Head of caudate nucleus (tissue), 42 donors: ENCODE measurements at regions not wholly inside any gene's neighbourhood (a gene's known extent, or its start where the extent isn't known, plus 50 kb on each side); places are given as distances from the start of the nearest gene placed in this dataset.
A peak's percentile ranks its signal among the peaks of the same experiment; 100 is the strongest.

Source experiments
- DNase-seq, 42 donors: peaks; one replicate each; pipeline versions ENCODE4 v3.0.0 to v3.0.0-alpha.2; 2020 to 2021; ENCODE audit warnings: mixed read lengths in 7 of 42
- intact Hi-C: fragments of 100-400 bp; cut with DNase I; formaldehyde crosslinking; loops from one replicate; pipeline ENCODE4 v1.15.0; 2022

GRCh38 chr11:32005786-32006416 lies 85.0 kb upstream of the RCN1 start:
- DNase-seq = no peak

GRCh38 chr11:32003335-32003734 lies 87.5 kb upstream of the RCN1 start:
- DNase-seq = peak in 1 of 42 donors; percentile 4
- intact Hi-C loops = no loop called here

More at GRCh38 chr11:32005786-32006416, 85.0 kb upstream of the RCN1 start:
- intact Hi-C loops = no loop called here

- intact Hi-C loops = no loop called here
- no peak for DNase-seq
Measured at GRCh38 chr11:32002311-32002710, 88.6 kb upstream of the RCN1 start.

GRCh38 chr11:31997955-31998354 lies 92.9 kb upstream of the RCN1 start:
- intact Hi-C loops = no loop called here
- no peak for DNase-seq

- intact Hi-C loops = no loop called here
Measured at GRCh38 chr11:31996159-31996881, 94.6 kb upstream of the RCN1 start.

GRCh38 chr11:31995525-31996094 lies 95.3 kb upstream of the RCN1 start:
- peak in 2 of 42 donors; percentile 6 to 52 for DNase-seq
- intact Hi-C loops = no loop called here

More at GRCh38 chr11:31996159-31996881, 94.6 kb upstream of the RCN1 start:
- no peak for DNase-seq

GRCh38 chr11:31995032-31995431 lies 95.8 kb upstream of the RCN1 start:
- intact Hi-C loops = no loop called here
- peak in 1 of 42 donors; percentile 10 for DNase-seq

- intact Hi-C loops = no loop called here
- peak in 5 of 42 donors; percentile 4 to 31 (median 14) for DNase-seq
Measured at GRCh38 chr11:31987118-31988005, 103.5 kb upstream of the RCN1 start.

GRCh38 chr11:31986201-31986889 lies 104.5 kb upstream of the RCN1 start:
- peak in 7 of 42 donors; percentile 12 to 38 (median 19) for DNase-seq
- intact Hi-C loops = no loop called here

GRCh38 chr11:31981457-31981856 lies 109.4 kb upstream of the RCN1 start:
- DNase-seq = no peak
- intact Hi-C loops = no loop called here

GRCh38 chr11:31977343-31977742 lies 113.5 kb upstream of the RCN1 start:
- no peak for DNase-seq

GRCh38 chr11:31974366-31975136 lies 116.3 kb upstream of the RCN1 start:
- DNase-seq = no peak
- intact Hi-C loops = no loop called here

More at GRCh38 chr11:31977343-31977742, 113.5 kb upstream of the RCN1 start:
- intact Hi-C loops = no loop called here

- intact Hi-C loops = no loop called here
- no peak for DNase-seq
Measured at GRCh38 chr11:31973172-31973571, 117.7 kb upstream of the RCN1 start.

GRCh38 chr11:31972623-31973022 lies 118.3 kb upstream of the RCN1 start:
- intact Hi-C loops = no loop called here
- no peak for DNase-seq

- intact Hi-C loops = no loop called here
- DNase-seq = no peak
Measured at GRCh38 chr11:31969359-31969702, 121.5 kb upstream of the RCN1 start.

GRCh38 chr11:31968461-31969358 lies 122.2 kb upstream of the RCN1 start:
- intact Hi-C loops = no loop called here
- DNase-seq = no peak
